Suprapubic skin (tissue), 3 donors: ENCODE measurements at regions not wholly inside any gene's neighbourhood (a gene's known extent, or its start where the extent isn't known, plus 50 kb on each side); places are given as distances from the start of the nearest gene placed in this dataset.

Experiments used
- CTCF ChIP-seq, 2 donors: fragments of 200-600 bp in 1 of 2; fragments of 450-650 bp in 1 of 2; sonication (generic) in 1 of 2; IDR thresholded peaks; one replicate each; pipeline ENCODE4 v1.5.1; 2016 to 2019; ENCODE audit warnings: antibody characterized with exemption in 2 of 2, mild to moderate bottlenecking in 1 of 2, moderate library complexity in 1 of 2
- POLR2AphosphoS5 ChIP-seq, 3 donors: sonication (generic); formaldehyde crosslinking; IDR thresholded peaks; one replicate each; pipeline ENCODE4 v1.6.1; 2017; ENCODE audit warnings: antibody characterized with exemption in 3 of 3

- TF ChIP-seq POLR2AphosphoS5 (IDR thresholded peaks at IDR 0.05) (no peak), CTCF (IDR thresholded peaks at IDR 0.05) (no peak)
These were observed 437.3 kb upstream of the ZNF507 start for GRCh38 chr19:31908080-31908479.
